NCI-H460 (cell line): ENCODE measurements at regions not wholly inside any gene's neighbourhood (a gene's known extent, or its start where the extent isn't known, plus 50 kb on each side); places are given as distances from the start of the nearest gene placed in this dataset.

Experiments used
- small RNA-seq, 2 experiments: library from RNA; depleted of rRNA; stranded (forward); fragments of <200 nt; gene quantifications; one replicate each; pipeline ENCODE3, GENCODE V24; 2014

Small RNA genes in the stretch of these regions (small RNA-seq; reads per million reads assigned to genes)
- gene CICP10 (0 reads per million in 2 experiments), gene SEPT14P2 (0 reads per million in 2 experiments)
